GM18867 (cell line): ENCODE measurements at regions not wholly inside any gene's neighbourhood (a gene's known extent, or its start where the extent isn't known, plus 50 kb on each side); places are given as distances from the start of the nearest gene placed in this dataset.
"Not testable (repeated sequence)": the region's sequence is repeated elsewhere in the genome, so short reads cannot be mapped to it uniquely, and the experiment has no call there.

ENCODE experiments used
- ATAC-seq: cut with Tn5 transposase; IDR thresholded peaks from one replicate; pipeline ENCODE4 v1.9.1; 2021; ENCODE audit warnings: mild to moderate bottlenecking, moderate library complexity; ENCODE audit not compliant: unreplicated experiment

- ATAC-seq, result no peak
These were observed 238.1 kb downstream of the OLFM4 start for GRCh38 chr13:53266757-53267156.

- ATAC-seq, result no peak
These were observed 241.0 kb downstream of the OLFM4 start for GRCh38 chr13:53269634-53270033.

GRCh38 chr13:53272873-53273272 is 244.3 kb downstream of the OLFM4 start:
- ATAC-seq, result no peak

- ATAC-seq, result no peak
These were observed 247.7 kb downstream of the OLFM4 start for GRCh38 chr13:53276265-53276664.

- ATAC-seq, result no peak
These were observed 253.1 kb downstream of the OLFM4 start for GRCh38 chr13:53281677-53282076.

- no peak for ATAC-seq
These were observed 257.4 kb downstream of the OLFM4 start for GRCh38 chr13:53285896-53286430.

GRCh38 chr13:53298396-53298795 is 269.8 kb downstream of the OLFM4 start:
- no peak for ATAC-seq

- ATAC-seq, result no peak
These were observed 272.8 kb downstream of the OLFM4 start for GRCh38 chr13:53301449-53301848.

GRCh38 chr13:53305419-53305818 is 276.8 kb downstream of the OLFM4 start:
- ATAC-seq, result not testable (repeated sequence)

- no peak for ATAC-seq
These were observed 282.2 kb downstream of the OLFM4 start for GRCh38 chr13:53310786-53311185.

- no peak for ATAC-seq
These were observed 282.9 kb downstream of the OLFM4 start for GRCh38 chr13:53311561-53311960.

- no peak for ATAC-seq
These were observed 292.7 kb downstream of the OLFM4 start for GRCh38 chr13:53321296-53321801.

- no peak for ATAC-seq
These were observed 296.0 kb downstream of the OLFM4 start for GRCh38 chr13:53324656-53325055.

GRCh38 chr13:53326716-53327115 is 298.1 kb downstream of the OLFM4 start:
- no peak for ATAC-seq

GRCh38 chr13:53327680-53328315 is 299.2 kb downstream of the OLFM4 start:
- ATAC-seq, result no peak

GRCh38 chr13:53336441-53337160 is 308.0 kb downstream of the OLFM4 start:
- no peak for ATAC-seq

- no peak for ATAC-seq
These were observed 310.1 kb downstream of the OLFM4 start for GRCh38 chr13:53338760-53339159.

GRCh38 chr13:53340505-53341143 is 312.0 kb downstream of the OLFM4 start:
- no peak for ATAC-seq

- ATAC-seq, result no peak
These were observed 312.5 kb downstream of the OLFM4 start for GRCh38 chr13:53341144-53341510.

GRCh38 chr13:53342623-53343360 is 314.2 kb downstream of the OLFM4 start:
- no peak for ATAC-seq

GRCh38 chr13:53343361-53343744 is 314.7 kb downstream of the OLFM4 start:
- ATAC-seq, result no peak
